AG10803 (cell line): ENCODE measurements at regions not wholly inside any gene's neighbourhood (a gene's known extent, or its start where the extent isn't known, plus 50 kb on each side); places are given as distances from the start of the nearest gene placed in this dataset.

Experiments
- DNase-seq: peaks from one replicate; pipeline ENCODE4 v3.0.0; 2010; ENCODE audit warnings: low read depth
- H3K4me3 ChIP-seq: 2 replicates; pipeline ENCODE4 v1.5.1; 2011; ENCODE audit warnings: mild to moderate bottlenecking, low read length, control low read depth
- TF ChIP-seq, protein P1 (sequence below): conservative IDR thresholded peaks from 2 replicates; pipeline ENCODE4 v1.5.1; 2011; ENCODE audit warnings: mild to moderate bottlenecking, low read length, control low read depth, inconsistent platforms

GRCh38 chr4:156593464-156593863 lies 378.1 kb downstream of the PDGFC start:
- H3K4me3 ChIP-seq = no peak overlapping the region
- TF ChIP-seq, protein P1, sequence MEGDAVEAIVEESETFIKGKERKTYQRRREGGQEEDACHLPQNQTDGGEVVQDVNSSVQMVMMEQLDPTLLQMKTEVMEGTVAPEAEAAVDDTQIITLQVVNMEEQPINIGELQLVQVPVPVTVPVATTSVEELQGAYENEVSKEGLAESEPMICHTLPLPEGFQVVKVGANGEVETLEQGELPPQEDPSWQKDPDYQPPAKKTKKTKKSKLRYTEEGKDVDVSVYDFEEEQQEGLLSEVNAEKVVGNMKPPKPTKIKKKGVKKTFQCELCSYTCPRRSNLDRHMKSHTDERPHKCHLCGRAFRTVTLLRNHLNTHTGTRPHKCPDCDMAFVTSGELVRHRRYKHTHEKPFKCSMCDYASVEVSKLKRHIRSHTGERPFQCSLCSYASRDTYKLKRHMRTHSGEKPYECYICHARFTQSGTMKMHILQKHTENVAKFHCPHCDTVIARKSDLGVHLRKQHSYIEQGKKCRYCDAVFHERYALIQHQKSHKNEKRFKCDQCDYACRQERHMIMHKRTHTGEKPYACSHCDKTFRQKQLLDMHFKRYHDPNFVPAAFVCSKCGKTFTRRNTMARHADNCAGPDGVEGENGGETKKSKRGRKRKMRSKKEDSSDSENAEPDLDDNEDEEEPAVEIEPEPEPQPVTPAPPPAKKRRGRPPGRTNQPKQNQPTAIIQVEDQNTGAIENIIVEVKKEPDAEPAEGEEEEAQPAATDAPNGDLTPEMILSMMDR = peak; percentile 15; the same call in 1 of the 2 replicates
- DNase-seq = no peak

GRCh38 chr4:156591679-156592078 lies 379.9 kb downstream of the PDGFC start:
- TF ChIP-seq, protein P1 = no peak
- no peak overlapping the region for H3K4me3 ChIP-seq
- no peak for DNase-seq

DNA sequence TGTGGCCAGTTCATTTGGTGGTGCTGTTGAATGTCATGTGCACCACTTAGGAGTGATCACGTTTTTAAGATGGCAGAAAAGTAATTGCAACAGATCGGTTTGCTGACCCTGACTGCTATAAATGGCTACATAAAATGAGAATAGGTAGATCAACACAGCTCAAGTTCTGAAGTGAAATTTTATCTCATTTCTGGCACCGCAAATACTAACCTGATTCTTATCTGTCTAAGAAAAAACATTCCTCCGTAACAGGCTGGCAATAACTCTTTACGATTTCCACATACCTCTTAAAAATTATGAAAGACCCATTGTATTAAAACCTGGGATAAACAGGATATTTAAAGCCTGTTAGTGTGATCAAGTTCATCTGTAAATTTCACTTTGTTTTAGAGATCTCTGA lies 387.5 kb downstream of the PDGFC start:
- no peak overlapping the region for H3K4me3 ChIP-seq
- DNase-seq = no peak
- TF ChIP-seq, protein P1 = no peak

GRCh38 chr4:156583265-156583664 lies 388.3 kb downstream of the PDGFC start:
- no peak for DNase-seq

DNA sequence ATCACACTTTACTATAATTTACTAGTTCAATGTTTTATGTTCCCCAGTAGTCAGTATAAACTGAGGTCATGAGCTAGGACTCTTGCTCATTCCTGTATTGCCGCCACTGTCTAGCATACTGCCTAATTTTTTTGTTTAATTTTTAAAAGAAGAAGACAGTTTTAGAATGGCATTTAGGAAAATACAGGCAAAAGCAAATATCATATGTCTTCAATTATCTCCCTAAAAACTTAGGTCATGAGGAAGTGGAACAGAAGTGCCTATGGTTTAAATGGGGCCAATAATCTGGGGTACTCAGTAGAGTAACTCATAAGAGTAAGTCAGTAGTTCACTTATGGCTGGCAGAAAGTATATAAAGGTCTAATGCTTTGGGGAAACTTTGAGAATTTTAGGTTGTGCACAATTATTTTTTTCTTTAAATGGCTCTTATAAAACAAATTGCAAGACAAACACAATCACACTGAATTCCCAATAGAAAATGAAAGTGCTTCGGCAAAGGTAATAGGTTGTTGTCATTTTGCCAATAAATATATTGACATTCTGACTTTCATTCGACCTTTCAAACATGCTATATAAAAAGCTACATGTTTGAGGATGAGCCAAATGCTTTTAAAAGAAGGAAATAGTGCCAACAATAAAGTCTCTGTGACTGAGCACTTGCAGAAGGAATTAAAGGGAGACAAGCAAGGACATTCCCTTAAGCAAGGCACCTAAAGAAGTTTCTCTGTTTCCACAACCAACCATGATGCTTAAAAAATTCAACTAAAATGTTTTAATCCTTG lies 390.1 kb downstream of the PDGFC start:
- TF ChIP-seq, protein P1 = no peak
- DNase-seq = no peak
- H3K4me3 ChIP-seq = no peak overlapping the region

More at GRCh38 chr4:156583265-156583664, 388.3 kb downstream of the PDGFC start:
- H3K4me3 ChIP-seq = no peak overlapping the region
- TF ChIP-seq, protein P1 = no peak

DNA sequence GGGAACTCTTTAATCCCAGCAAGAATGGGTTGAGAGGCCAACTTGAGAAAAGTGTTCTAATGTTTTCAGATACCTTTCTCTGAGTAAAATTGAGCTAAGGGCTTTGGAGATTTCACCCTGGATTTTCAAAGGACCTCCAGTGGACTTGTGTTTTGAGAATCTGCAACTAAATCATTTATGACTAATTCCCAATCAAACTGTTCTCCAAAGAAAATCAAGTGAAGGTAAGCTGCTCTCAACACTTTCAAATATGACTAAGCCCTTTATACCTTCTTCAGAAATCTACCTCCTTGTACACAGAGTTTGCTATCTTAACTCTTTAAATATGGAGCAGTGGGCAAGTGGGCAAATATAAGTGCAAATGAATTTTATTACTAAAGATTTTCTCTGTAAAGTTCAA lies 392.9 kb downstream of the PDGFC start:
- no peak overlapping the region for H3K4me3 ChIP-seq
- no peak for DNase-seq
- TF ChIP-seq, protein P1 = no peak

GRCh38 chr4:156578005-156578404 lies 393.6 kb downstream of the PDGFC start:
- no peak overlapping the region for H3K4me3 ChIP-seq
- DNase-seq = no peak
- TF ChIP-seq, protein P1 = no peak
